ENCODE measurements at regions not wholly inside any gene's neighbourhood (a gene's known extent, or its start where the extent isn't known, plus 50 kb on each side); places are given as distances from the start of the nearest gene placed in this dataset.
"Not testable (repeated sequence)": the region's sequence is repeated elsewhere in the genome, so short reads cannot be mapped to it uniquely, and the experiment has no call there.

DNA sequence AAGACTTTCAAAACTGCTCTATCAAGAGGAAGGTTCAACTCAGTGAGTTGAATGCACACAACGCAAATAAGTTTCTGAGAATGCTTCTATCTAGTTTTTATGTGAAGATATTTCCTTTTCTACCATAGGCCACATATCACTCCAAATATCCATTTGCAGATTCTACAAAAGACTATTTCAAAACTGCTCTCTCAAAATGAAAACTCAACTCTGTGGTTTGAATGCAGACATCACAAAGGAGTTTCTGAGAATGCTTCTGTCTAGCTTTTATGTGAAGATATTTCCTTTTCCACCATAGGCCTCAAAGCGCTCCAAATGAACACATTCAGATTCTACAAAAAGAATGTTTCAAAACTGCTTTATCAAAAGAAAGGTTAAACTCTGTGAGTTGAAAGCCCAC lies 1093.1 kb upstream of the DEFB115 start:
- DNase-seq: not testable (repeated sequence)

GRCh38 chr20:30167540-30167939 lies 1089.9 kb upstream of the DEFB115 start:
- no peak for DNase-seq

DNA sequence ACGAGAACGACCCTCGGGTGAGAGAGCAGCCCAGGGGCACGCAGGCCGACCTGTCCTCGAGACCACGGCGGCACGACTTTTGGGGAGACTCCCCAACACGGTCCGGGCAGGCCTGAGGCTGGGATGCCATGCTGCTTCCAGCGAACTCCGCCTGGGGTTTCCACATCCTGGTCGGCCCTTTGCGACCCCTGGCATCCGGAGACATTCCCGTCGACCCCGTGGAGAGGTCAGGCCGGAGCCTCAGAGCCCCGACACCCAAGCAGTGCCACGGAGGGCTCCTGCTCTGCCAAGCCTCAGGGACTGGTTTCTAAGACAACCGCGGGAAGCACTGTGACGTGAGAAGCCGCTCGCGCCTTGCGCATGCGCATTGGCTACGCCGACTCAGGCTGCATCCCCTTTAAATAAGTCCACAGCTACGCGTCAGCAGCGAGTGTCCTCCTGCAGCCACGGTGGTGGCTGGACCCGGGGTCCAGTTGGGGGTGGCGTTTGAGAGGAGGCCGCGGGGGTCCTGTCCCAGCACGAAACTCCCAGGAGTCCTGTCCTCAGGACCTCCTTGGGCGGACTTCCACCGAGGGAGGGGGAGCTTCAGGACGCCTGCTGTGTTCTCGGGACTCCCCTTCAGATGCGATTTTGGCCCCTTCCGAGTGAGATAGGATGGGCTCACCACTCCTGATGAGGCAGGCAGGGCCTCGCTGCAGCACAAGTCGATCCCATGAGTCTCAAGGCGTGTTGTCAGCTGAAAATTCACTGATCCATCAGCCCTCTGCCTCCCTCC lies 1089.3 kb upstream of the DEFB115 start:
- DNase-seq: no peak

DNA sequence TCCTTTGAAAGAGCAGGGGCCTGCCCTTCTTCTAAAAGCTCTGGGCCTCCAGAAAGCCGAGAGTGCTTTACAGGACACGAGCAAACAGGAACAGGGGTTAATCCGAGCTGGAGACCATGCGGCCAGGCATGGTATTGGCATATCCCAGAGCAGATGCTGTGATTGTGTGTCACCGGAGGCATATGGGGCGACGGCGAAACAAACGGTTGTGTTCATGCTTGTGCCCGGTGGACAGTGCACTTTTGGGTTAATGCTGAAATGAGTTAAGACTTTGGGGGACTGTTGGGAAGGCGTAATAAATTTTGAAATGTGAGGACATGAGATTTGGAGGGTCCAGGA lies 1088.7 kb upstream of the DEFB115 start:
- no peak for DNase-seq

- no peak for DNase-seq
Measured at GRCh38 chr20:30175681-30176080, 1081.8 kb upstream of the DEFB115 start.

DNA sequence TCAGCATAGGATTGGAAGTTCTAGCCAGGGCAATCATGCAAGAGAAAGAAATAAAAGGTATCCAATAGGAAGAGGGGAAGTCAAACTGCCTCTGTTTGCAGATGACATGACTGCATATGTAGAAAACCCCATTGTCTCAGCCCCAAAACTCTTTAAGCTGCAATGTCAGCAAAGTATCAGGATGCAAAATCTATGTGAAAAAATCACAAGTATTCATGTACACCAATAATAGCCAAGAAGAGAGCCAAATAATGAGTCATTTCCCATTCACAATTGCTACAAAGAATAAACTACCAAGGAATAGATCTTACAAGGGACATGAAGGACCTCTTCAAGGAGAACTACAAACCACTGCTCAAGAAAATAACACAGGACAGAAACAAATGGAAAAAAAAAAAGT lies 1074.3 kb upstream of the DEFB115 start:
- DNase-seq: not testable (repeated sequence)

DNA sequence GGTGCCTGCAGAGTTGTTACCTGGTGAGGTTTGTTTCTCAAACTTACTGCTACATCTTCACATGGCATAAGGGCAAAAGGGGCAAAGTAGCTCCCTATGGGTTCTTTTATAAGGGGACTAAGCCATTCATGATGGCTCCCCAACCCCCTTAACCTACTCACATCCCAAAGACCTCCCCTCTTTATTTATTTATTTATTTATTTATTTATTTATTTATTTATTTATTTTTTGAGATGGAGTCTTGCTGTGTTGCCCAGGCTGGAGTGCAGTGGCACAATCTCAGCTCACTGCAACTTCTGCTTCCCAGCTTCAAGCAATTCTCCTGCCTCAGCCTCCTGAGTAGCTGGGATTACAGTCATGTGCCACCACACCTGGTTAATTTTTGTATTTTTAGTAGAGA lies 1065.7 kb upstream of the DEFB115 start:
- not testable (repeated sequence) for DNase-seq

- DNase-seq: not testable (repeated sequence)
Measured at GRCh38 chr20:30234477-30234876, 1023.0 kb upstream of the DEFB115 start.

GRCh38 chr20:30275073-30275472 lies 982.4 kb upstream of the DEFB115 start:
- DNase-seq: not testable (repeated sequence)

DNA sequence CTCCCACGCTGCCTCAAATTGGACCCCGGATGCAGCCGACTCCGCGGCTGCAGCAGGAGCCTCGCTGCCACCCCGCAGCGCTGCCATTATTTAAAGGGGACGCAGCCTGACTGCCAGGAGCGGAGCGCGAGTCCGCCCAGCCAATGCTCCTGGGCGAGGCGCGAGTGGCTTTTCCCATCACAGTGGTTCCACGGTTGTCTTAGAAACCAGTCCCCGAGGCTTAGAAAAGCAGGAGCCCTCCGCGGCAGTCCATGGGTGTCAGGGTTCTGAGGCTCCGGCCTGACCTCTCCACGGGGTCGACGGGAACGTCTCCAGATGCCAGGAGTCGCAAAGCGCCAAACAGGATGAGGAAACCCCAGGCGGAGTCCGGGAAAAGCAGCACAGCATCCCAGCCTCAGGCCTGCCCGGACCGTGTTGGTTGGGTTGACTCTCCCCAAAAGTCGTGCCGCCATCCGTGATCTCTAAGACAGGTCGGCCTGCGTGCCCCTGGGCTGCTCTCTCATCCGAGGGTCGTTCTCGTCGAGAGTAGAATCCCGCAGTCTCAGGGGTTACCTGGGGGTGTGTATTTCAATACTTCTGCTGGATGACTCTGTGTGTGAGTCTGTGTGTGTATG lies 975.8 kb upstream of the DEFB115 start:
- DNase-seq: no peak

GRCh38 chr20:30283476-30284280 lies 973.8 kb upstream of the DEFB115 start:
- DNase-seq: peak; percentile 26

DNA sequence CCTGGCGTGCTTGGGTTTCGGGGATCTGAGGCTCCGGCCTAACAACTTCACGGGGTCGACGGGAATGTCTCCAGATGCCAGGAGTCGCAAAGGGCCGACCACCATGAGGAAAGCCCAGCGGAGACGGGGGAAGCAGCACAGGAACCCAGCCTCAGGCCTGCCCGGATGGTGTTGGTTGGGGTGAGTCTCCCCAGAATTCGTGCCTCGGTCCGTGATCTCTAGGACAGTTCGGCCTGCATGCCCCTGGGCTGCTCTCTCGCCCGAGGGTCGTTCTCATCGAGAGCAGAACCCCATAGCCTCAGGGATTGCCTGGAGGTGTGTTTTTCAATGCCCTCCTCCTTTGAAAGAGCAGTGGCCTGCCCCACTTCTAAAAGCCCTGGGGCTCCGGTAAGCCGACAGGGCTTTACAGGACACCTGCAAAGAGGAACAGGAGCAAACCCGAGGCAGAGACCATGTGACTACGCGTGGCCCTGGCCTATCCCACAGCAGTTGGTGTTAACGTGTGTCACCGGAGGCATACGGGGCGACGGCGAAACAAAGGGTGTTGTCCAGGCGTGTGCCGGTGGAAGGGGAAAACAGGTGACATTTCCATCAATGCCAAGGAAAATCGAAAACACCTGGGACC lies 973.1 kb upstream of the DEFB115 start:
- DNase-seq: no peak

DNA sequence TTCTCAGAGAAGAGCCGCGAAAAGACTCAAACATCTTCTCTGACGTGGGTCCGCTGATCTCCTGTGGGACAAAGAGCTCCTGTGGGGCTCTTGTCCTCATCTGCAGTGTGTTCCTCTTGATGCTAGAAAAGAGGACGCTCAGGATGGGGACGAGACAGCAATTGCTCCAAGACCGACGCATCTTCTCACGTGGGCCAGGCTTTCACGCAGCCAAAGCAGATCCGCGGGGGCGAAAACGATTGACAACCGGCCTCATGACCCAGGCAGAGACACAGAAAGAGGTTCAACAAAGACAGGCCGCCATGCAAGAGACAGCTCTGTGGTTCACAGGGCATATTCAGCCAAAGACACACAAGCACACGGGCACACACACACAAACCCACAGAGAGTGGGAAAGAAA lies 971.8 kb upstream of the DEFB115 start:
- DNase-seq: no peak

DNA sequence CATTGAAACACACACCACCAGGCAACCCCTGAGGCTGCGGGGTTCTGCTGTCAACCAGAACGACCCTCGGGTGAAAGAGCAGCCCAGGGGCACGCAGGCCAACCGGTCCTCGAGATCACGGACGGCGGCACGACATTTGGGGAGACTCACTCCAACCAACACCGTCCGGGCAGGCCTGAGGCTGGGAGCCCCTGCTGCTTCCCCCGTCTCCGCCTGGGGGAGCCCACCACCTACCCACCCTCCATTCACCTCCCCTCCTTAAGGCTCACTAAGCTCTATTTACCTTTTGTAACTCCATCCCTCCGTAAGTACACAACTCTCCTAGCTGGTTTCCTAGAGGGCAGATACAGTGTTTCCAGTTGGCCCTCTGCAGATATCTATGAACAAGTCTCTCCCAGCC lies 971.3 kb upstream of the DEFB115 start:
- no peak for DNase-seq

- DNase-seq: not testable (repeated sequence)
Measured at GRCh38 chr20:30287459-30287858, 970.0 kb upstream of the DEFB115 start.

GRCh38 chr20:30288346-30288745 lies 969.1 kb upstream of the DEFB115 start:
- no peak for DNase-seq

- not testable (repeated sequence) for DNase-seq
Measured at GRCh38 chr20:30289049-30289448, 968.4 kb upstream of the DEFB115 start.

GRCh38 chr20:30289711-30290141 lies 967.7 kb upstream of the DEFB115 start:
- DNase-seq: not testable (repeated sequence)

DNA sequence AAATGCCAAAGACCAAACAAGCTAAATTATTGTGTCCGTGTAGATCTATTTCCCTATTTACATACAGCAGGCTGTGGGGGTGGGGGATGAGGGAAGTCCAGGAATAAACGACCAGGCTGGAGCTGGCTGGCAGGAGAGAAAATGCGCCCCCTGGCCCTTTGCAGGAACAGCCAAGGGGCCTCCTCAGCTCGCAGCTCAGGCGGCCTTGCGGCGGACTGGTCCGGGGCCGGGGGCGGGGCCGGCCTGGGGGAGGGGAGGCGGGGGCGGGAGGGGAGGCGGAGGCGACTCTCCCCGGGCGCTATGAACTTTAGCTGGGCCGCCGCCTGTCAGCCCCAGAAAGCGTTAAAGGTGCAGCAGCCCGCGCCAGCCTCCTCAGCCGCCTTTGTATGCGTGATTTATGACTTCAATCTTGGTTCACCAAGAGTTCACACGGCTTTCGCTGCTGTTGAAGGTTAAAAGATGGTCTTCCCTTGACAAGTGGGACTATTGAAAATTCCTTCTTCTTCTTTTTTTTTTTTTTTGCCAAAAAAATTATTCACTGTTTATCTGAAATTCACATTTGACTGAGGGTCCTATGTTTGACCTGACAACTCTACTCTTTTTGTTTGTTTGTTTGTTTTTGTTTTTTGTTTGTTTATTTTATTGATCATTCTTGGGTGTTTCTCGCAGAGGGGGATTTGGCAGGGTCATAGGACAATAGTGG lies 967.0 kb upstream of the DEFB115 start:
- not testable (repeated sequence) for DNase-seq

DNA sequence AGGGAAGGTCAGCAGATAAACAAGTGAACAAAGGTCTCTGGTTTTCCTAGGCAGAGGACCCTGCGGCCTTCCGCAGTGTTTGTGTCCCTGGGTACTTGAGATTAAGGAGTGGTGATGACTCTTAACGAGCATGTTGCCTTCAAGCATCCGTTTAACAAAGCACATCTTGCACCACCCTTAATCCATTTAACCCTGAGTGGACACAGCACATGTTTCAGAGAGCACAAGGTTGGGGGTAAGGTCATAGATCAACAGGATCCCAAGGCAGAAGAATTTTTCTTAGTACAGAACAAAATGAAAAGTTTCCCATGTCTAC lies 966.4 kb upstream of the DEFB115 start:
- not testable (repeated sequence) for DNase-seq

- not testable (repeated sequence) for DNase-seq
Measured at GRCh38 chr20:30291686-30292085, 965.8 kb upstream of the DEFB115 start.

- not testable (repeated sequence) for DNase-seq
Measured at GRCh38 chr20:30295396-30295795, 962.1 kb upstream of the DEFB115 start.

DNA sequence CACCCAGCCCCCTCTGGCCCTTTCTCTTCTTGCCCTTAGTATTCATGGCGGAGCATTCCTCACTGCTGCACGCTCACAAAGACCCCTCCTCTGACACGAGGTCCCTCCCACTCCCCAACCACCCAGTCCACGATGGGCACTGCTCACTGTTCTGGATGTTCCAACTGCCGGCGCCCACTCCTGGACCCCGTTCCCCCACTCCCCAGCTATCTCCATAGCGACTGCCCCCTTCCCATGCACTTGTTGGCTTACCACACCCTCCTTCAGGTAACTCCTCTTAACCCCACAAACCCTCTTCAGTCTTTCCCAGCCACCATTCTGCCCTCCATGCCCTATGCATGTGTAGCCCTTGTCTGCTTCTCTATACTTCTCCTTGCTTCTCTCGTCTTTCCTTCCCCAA lies 961.5 kb upstream of the DEFB115 start:
- DNase-seq: not testable (repeated sequence)

Data from NCI-H2029 (cell line).